ENCODE measurements at regions not wholly inside any gene's neighbourhood (a gene's known extent, or its start where the extent isn't known, plus 50 kb on each side); places are given as distances from the start of the nearest gene placed in this dataset.

DNA sequence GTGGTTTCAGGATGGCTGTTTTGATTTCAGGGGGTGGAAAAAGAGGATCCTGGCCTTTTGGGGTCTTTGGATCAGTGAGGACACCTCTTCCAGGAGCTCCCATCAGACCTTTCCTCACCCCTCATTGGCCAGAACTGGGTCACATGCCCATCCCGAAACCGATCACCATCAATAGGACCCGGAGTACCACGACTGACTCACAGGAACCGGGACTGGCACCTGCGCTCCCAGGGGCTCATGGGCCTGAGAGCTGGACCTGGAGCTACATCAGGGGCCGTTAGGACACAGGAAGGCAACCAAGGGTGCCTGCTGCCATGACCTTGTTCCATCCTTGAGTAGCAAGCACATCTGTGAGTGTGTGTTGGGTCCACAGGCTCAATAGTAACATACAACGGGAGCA lies 180.4 kb downstream of the BMP7 start:
- Histone ChIP-seq H3K27ac (ENCODE audit: insufficient read depth in 1 of 2, low read depth in 1 of 2, low read length in 2 of 2, poor library complexity in 1 of 2, severe bottlenecking in 2 of 2) (no peak overlapping the region), H3K27me3 (replicated peaks in 2 of 5; ENCODE audit: control insufficient read depth in 4 of 5, insufficient read depth in 5 of 5, low read length in 4 of 5) (peaks cover 0 to 17% (median 4%) of the 10 kb centered on the region in 5 experiments), H3K4me1 (ENCODE audit: control extremely low read depth in 1 of 4, control insufficient read depth in 4 of 4, insufficient read depth in 4 of 4, low read length in 3 of 4) (no peaks in the 10 kb centered on the region), H3K36me3 (ENCODE audit: control insufficient read depth in 4 of 4, insufficient read depth in 4 of 4, low read length in 3 of 4) (no peaks in the 10 kb centered on the region), H3K9me3 (ENCODE audit: control extremely low read depth in 1 of 5, control insufficient read depth in 4 of 5, insufficient read depth in 2 of 5, low read depth in 1 of 5, low read length in 4 of 5) (no peaks in the 10 kb centered on the region), H3K4me3 (ENCODE audit: control insufficient read depth in 1 of 7, extremely low read depth in 1 of 7, insufficient read depth in 4 of 7, low read depth in 2 of 7, low read length in 6 of 7) (no peak overlapping the region)
- 92% methylated on average over 6 of the region's 8 CpGs for WGBS (ENCODE audit: insufficient coverage)
- CTCF ChIA-PET: no interaction called here
- POLR2A ChIA-PET: no interaction called here
- no peak for DNase-seq

DNA sequence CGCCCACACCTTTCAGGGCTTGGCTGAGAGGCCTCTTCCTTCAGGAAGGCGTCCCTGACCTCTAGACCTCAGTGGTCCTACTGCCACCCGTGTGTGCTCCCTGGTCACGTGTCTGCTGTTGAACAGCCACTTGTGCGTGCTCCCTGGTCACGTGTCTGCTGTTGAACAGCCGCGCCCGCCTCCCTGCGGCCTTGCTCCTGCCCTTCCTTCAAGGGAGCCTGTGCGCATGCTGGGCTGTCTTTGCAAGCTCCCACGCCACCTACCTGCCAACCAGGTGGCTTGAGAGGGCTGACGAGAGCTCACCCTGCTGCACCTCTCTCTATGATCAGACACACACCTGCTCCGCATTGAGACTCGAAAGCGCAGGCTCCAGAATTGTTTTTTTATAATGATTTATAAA lies 179.3 kb downstream of the BMP7 start:
- POLR2A ChIA-PET: no interaction called here

DNA sequence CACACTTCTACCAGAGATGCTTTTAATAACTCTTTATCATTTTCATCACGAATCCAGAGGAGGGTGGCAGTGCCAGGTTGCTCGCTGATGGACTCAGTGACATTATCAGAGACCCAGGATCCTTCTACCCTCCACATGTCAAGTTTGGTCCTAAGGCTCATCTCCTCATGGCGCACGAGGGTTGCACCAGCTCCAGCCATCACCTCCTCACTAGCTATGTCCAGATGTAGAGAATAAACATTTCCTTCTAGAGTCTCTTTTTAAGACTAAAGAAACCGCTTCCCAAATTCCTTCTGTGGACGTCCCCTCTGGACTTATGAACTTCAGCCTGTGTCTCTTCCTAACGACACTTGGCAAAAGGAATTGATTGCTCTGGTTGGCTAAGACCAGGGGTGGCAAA lies 178.7 kb downstream of the BMP7 start:
- CTCF ChIA-PET: interaction anchor here (1.0 to 1.1 kb wide), 3 partner anchors 8 to 259 kb away, joined by 3 read pairs; no protein-coding TSS in a partner anchor
- POLR2A ChIA-PET: no interaction called here
- WGBS (ENCODE audit: insufficient coverage): 98% methylated on average over 7 of the region's 7 CpGs
- Histone ChIP-seq H3K4me1 (ENCODE audit: control extremely low read depth in 1 of 4, control insufficient read depth in 4 of 4, insufficient read depth in 4 of 4, low read length in 3 of 4) (peaks cover 0 to 3% (median 0%) of the 10 kb centered on the region in 4 experiments), H3K4me3 (ENCODE audit: control insufficient read depth in 1 of 7, extremely low read depth in 1 of 7, insufficient read depth in 4 of 7, low read depth in 2 of 7, low read length in 6 of 7) (no peak overlapping the region), H3K36me3 (ENCODE audit: control insufficient read depth in 4 of 4, insufficient read depth in 4 of 4, low read length in 3 of 4) (no peaks in the 10 kb centered on the region), H3K27ac (ENCODE audit: insufficient read depth in 1 of 2, low read depth in 1 of 2, low read length in 2 of 2, poor library complexity in 1 of 2, severe bottlenecking in 2 of 2) (no peak overlapping the region), H3K27me3 (replicated peaks in 2 of 5; ENCODE audit: control insufficient read depth in 4 of 5, insufficient read depth in 5 of 5, low read length in 4 of 5) (peaks cover 0 to 17% (median 6%) of the 10 kb centered on the region in 5 experiments), H3K9me3 (ENCODE audit: control extremely low read depth in 1 of 5, control insufficient read depth in 4 of 5, insufficient read depth in 2 of 5, low read depth in 1 of 5, low read length in 4 of 5) (no peaks in the 10 kb centered on the region)
- no peak for DNase-seq

More for the DNA sequence above, 179.3 kb downstream of the BMP7 start:
- no peak overlapping the region for H3K27ac ChIP-seq (ENCODE audit: insufficient read depth in 1 of 2, low read depth in 1 of 2, low read length in 2 of 2, poor library complexity in 1 of 2, severe bottlenecking in 2 of 2)
- H3K4me1 ChIP-seq (ENCODE audit: control extremely low read depth in 1 of 4, control insufficient read depth in 4 of 4, insufficient read depth in 4 of 4, low read length in 3 of 4): no peaks in the 10 kb centered on the region
- WGBS (ENCODE audit: insufficient coverage): 67% methylated on average over 5 of the region's 16 CpGs
- no peak overlapping the region for H3K4me3 ChIP-seq (ENCODE audit: control insufficient read depth in 1 of 7, extremely low read depth in 1 of 7, insufficient read depth in 4 of 7, low read depth in 2 of 7, low read length in 6 of 7)
- no peak for DNase-seq
- no peaks in the 10 kb centered on the region for H3K9me3 ChIP-seq (ENCODE audit: control extremely low read depth in 1 of 5, control insufficient read depth in 4 of 5, insufficient read depth in 2 of 5, low read depth in 1 of 5, low read length in 4 of 5)
- CTCF ChIA-PET: interaction anchor here (1.0 to 1.1 kb wide), 3 partner anchors 8 to 259 kb away, joined by 3 read pairs; no protein-coding TSS in a partner anchor
- H3K27me3 ChIP-seq (replicated peaks in 2 of 5; ENCODE audit: control insufficient read depth in 4 of 5, insufficient read depth in 5 of 5, low read length in 4 of 5): peaks cover 0 to 17% (median 6%) of the 10 kb centered on the region in 5 experiments
- H3K36me3 ChIP-seq (ENCODE audit: control insufficient read depth in 4 of 4, insufficient read depth in 4 of 4, low read length in 3 of 4): no peaks in the 10 kb centered on the region

- WGBS (ENCODE audit: insufficient coverage): 56% methylated on average over 5 of the region's 6 CpGs
- H3K4me3 ChIP-seq (ENCODE audit: control insufficient read depth in 1 of 7, extremely low read depth in 1 of 7, insufficient read depth in 4 of 7, low read depth in 2 of 7, low read length in 6 of 7): no peak overlapping the region
- no peak overlapping the region for H3K27ac ChIP-seq (ENCODE audit: insufficient read depth in 1 of 2, low read depth in 1 of 2, low read length in 2 of 2, poor library complexity in 1 of 2, severe bottlenecking in 2 of 2)
- H3K36me3 ChIP-seq (ENCODE audit: control insufficient read depth in 4 of 4, insufficient read depth in 4 of 4, low read length in 3 of 4): no peaks in the 10 kb centered on the region
- peaks cover 0 to 18% (median 6%) of the 10 kb centered on the region in 5 experiments for H3K27me3 ChIP-seq (replicated peaks in 2 of 5; ENCODE audit: control insufficient read depth in 4 of 5, insufficient read depth in 5 of 5, low read length in 4 of 5)
- no peaks in the 10 kb centered on the region for H3K9me3 ChIP-seq (ENCODE audit: control extremely low read depth in 1 of 5, control insufficient read depth in 4 of 5, insufficient read depth in 2 of 5, low read depth in 1 of 5, low read length in 4 of 5)
- no peak for DNase-seq
- ChIA-PET CTCF (no interaction called here), POLR2A (no interaction called here)
- H3K4me1 ChIP-seq (ENCODE audit: control extremely low read depth in 1 of 4, control insufficient read depth in 4 of 4, insufficient read depth in 4 of 4, low read length in 3 of 4): peaks cover 0 to 3% (median 0%) of the 10 kb centered on the region in 4 experiments
These were observed 178.0 kb downstream of the BMP7 start for GRCh38 chr20:57088436-57088835.

GRCh38 chr20:57089699-57090144 lies 176.7 kb downstream of the BMP7 start:
- Histone ChIP-seq H3K27me3 (replicated peaks in 2 of 5; ENCODE audit: control insufficient read depth in 4 of 5, insufficient read depth in 5 of 5, low read length in 4 of 5) (peaks cover 0 to 27% (median 6%) of the 10 kb centered on the region in 5 experiments), H3K36me3 (ENCODE audit: control insufficient read depth in 4 of 4, insufficient read depth in 4 of 4, low read length in 3 of 4) (no peaks in the 10 kb centered on the region), H3K4me1 (ENCODE audit: control extremely low read depth in 1 of 4, control insufficient read depth in 4 of 4, insufficient read depth in 4 of 4, low read length in 3 of 4) (peaks cover 0 to 3% (median 0%) of the 10 kb centered on the region in 4 experiments), H3K4me3 (ENCODE audit: control insufficient read depth in 1 of 7, extremely low read depth in 1 of 7, insufficient read depth in 4 of 7, low read depth in 2 of 7, low read length in 6 of 7) (no peak overlapping the region), H3K9me3 (ENCODE audit: control extremely low read depth in 1 of 5, control insufficient read depth in 4 of 5, insufficient read depth in 2 of 5, low read depth in 1 of 5, low read length in 4 of 5) (no peaks in the 10 kb centered on the region), H3K27ac (ENCODE audit: insufficient read depth in 1 of 2, low read depth in 1 of 2, low read length in 2 of 2, poor library complexity in 1 of 2, severe bottlenecking in 2 of 2) (no peak overlapping the region)
- peak; percentile 47 to 59 (median 55) for DNase-seq
- ChIA-PET POLR2A (no interaction called here), CTCF (interaction anchor here (0.8 to 4.7 kb wide), 5 partner anchors 15 to 420 kb away, joined by 3 to 72 read pairs (median 4); no protein-coding TSS in a partner anchor)
- 31% methylated on average over 10 of the region's 12 CpGs for WGBS (ENCODE audit: insufficient coverage)

DNA sequence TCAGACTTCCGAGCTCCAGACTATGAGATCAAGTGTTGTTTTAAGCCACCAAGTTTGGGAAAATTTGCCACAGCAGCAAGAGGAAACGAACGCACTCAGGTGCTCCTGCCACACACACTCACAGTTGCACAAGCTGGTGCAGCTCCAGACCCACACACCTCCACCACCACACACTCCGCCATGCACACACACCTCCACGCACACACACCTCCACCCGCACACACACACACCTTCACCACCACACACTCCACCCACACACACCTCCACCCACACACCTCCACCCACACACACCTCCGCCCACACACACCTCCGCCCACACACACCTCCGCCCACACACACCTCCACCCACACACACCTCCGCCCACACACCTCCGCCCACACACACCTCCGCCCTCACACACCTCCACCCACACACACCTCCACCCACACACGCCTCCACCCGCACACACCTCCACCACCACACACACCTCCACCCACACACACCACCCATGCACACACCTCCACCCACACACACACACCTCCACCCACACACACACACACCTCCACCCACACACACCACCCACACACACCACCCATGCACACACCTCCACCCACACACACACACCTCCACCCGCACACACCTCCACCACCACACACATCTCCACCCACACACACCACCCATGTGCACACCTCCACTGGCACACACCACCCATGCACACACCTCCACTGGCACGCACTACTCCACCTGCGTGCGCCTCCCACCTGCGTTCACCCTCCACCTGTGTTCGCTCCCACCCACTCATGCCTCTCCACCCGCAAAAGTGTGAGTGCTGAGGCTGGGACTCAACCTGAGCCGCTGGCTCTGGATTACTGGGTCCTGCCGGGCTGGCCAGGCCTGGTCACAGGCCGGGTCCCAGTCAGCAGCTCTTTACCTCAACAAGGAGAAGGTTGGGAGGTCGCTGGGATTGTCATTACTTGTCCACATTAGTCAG lies 175.6 kb downstream of the BMP7 start:
- no peak overlapping the region for H3K4me3 ChIP-seq (ENCODE audit: control insufficient read depth in 1 of 7, extremely low read depth in 1 of 7, insufficient read depth in 4 of 7, low read depth in 2 of 7, low read length in 6 of 7)
- H3K36me3 ChIP-seq (ENCODE audit: control insufficient read depth in 4 of 4, insufficient read depth in 4 of 4, low read length in 3 of 4): no peaks in the 10 kb centered on the region
- peaks cover 0 to 27% (median 7%) of the 10 kb centered on the region in 5 experiments for H3K27me3 ChIP-seq (replicated peaks in 2 of 5; ENCODE audit: control insufficient read depth in 4 of 5, insufficient read depth in 5 of 5, low read length in 4 of 5)
- 86% methylated on average over 14 of the region's 25 CpGs for WGBS (ENCODE audit: insufficient coverage)
- no peaks in the 10 kb centered on the region for H3K9me3 ChIP-seq (ENCODE audit: control extremely low read depth in 1 of 5, control insufficient read depth in 4 of 5, insufficient read depth in 2 of 5, low read depth in 1 of 5, low read length in 4 of 5)
- H3K4me1 ChIP-seq (ENCODE audit: control extremely low read depth in 1 of 4, control insufficient read depth in 4 of 4, insufficient read depth in 4 of 4, low read length in 3 of 4): peaks cover 0 to 3% (median 0%) of the 10 kb centered on the region in 4 experiments
- DNase-seq: no peak
- no peak overlapping the region for H3K27ac ChIP-seq (ENCODE audit: insufficient read depth in 1 of 2, low read depth in 1 of 2, low read length in 2 of 2, poor library complexity in 1 of 2, severe bottlenecking in 2 of 2)
- CTCF ChIA-PET: interaction anchor here (0.8 to 4.7 kb wide), 6 partner anchors 11 to 419 kb away, joined by 3 to 72 read pairs (median 4); no protein-coding TSS in a partner anchor
- POLR2A ChIA-PET: interaction anchor here (0.6 kb wide), 1 partner anchor 32 kb away, joined by 3 read pairs; no protein-coding TSS in a partner anchor

GRCh38 chr20:57091748-57092111 lies 174.7 kb downstream of the BMP7 start:
- Histone ChIP-seq H3K9me3 (ENCODE audit: control extremely low read depth in 1 of 5, control insufficient read depth in 4 of 5, insufficient read depth in 2 of 5, low read depth in 1 of 5, low read length in 4 of 5) (no peaks in the 10 kb centered on the region), H3K4me3 (ENCODE audit: control insufficient read depth in 1 of 7, extremely low read depth in 1 of 7, insufficient read depth in 4 of 7, low read depth in 2 of 7, low read length in 6 of 7) (no peak overlapping the region), H3K36me3 (ENCODE audit: control insufficient read depth in 4 of 4, insufficient read depth in 4 of 4, low read length in 3 of 4) (no peaks in the 10 kb centered on the region), H3K27ac (ENCODE audit: insufficient read depth in 1 of 2, low read depth in 1 of 2, low read length in 2 of 2, poor library complexity in 1 of 2, severe bottlenecking in 2 of 2) (no peak overlapping the region), H3K27me3 (replicated peaks in 2 of 5; ENCODE audit: control insufficient read depth in 4 of 5, insufficient read depth in 5 of 5, low read length in 4 of 5) (peaks cover 0 to 27% (median 7%) of the 10 kb centered on the region in 5 experiments), H3K4me1 (ENCODE audit: control extremely low read depth in 1 of 4, control insufficient read depth in 4 of 4, insufficient read depth in 4 of 4, low read length in 3 of 4) (peaks cover 0 to 3% (median 0%) of the 10 kb centered on the region in 4 experiments)
- DNase-seq: no peak
- CTCF ChIA-PET: interaction anchor here (1.2 to 4.7 kb wide), 2 partner anchors 10 to 256 kb away, joined by 7 to 72 read pairs; no protein-coding TSS in a partner anchor
- WGBS (ENCODE audit: insufficient coverage): 72% methylated on average over 13 of the region's 13 CpGs
- POLR2A ChIA-PET: no interaction called here

All from common myeloid progenitor, CD34-positive (primary cell).